ENCODE measurements at regions not wholly inside any gene's neighbourhood (a gene's known extent, or its start where the extent isn't known, plus 50 kb on each side); places are given as distances from the start of the nearest gene placed in this dataset.

DNA sequence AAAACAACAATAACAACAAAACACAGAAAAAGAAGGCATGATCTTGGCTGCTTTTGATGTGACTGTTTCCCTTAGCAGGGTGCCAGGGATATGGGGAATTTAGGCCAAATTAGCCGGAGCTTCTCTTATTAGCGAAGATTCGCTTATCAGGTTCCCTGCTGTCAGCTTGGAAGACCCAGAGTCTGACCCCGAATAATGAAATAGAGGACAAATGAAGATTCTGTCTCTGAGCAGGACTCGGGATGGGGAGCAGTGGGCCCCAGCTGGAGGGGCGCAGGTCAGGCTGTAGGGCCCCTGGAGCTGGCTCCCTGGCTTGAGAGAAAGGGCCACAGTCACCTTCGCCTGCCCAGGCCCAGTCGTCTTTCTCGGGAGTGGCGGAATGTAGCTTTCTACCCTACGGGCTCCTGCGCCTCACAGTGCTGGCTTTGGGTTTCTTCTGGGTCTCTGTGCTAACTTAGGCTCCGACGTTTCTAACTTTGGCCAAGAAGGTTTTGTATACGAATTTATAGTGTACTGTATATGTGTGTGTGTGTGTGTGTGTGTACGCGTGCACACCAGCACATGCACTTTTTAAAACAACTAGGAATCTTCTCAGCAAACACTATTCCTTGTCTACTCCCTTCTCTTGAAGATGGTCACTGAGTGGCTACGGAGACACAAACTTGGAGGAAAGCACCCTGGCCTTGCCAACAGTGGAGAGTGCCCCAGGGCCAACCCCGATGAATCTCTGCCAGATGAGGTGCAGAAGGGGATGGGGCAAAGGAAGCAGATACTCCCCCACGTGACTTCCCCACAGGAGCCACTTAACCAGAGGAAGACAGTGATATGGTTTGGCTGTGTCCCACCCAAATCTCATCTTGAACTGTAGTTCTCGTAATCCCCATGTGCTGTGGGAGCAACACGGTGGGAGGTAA lies 195.6 kb upstream of the COPS8 start:
- TF ChIP-seq CTCF (conservative IDR thresholded peaks at IDR 0.05; ENCODE audit: low read depth), result no peak
- ChIA-PET CTCF (no interaction called here), POLR2A (ENCODE audit: low non-redundant PET) (no interaction called here)
- H3K27ac ChIP-seq, result no peak overlapping the region
- DNase-seq (ENCODE audit: low spot score), result no peak

DNA sequence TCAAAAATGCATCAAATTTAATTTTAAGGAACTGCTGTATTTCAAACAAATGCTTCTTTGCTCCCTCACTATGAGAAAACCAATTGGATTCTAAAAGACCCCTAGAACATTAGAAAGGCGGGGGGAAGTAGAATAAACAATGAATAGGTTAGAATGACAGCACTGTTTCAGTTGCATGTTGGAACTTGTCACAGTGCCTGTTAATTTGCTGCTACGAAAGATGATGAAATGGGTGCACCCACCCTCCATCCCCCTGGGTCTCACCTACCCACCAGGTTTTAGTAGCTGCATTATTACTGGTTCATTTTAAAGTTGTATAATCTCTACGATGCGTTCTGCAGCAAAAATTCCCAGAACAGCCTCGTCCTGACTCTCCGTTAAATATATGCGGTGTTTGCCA lies 193.0 kb upstream of the COPS8 start:
- POLR2A ChIA-PET (ENCODE audit: low non-redundant PET), result no interaction called here
- no peak for TF ChIP-seq CTCF (conservative IDR thresholded peaks at IDR 0.05; ENCODE audit: low read depth)
- no peak for DNase-seq (ENCODE audit: low spot score)
- H3K27ac ChIP-seq, result no peak overlapping the region
- CTCF ChIA-PET, result interaction anchor here (0.5 kb wide), 1 partner anchor 10 kb away, joined by 3 read pairs; no protein-coding TSS in a partner anchor

- CTCF ChIA-PET, result no interaction called here
- no peak overlapping the region for H3K27ac ChIP-seq
- POLR2A ChIA-PET (ENCODE audit: low non-redundant PET), result no interaction called here
- no peak for TF ChIP-seq CTCF (conservative IDR thresholded peaks at IDR 0.05; ENCODE audit: low read depth)
- no peak for DNase-seq (ENCODE audit: low spot score)
Observed at GRCh38 chr2:236894791-236895190, 190.9 kb upstream of the COPS8 start.

GRCh38 chr2:236895497-236895896 lies 190.2 kb upstream of the COPS8 start:
- CTCF ChIA-PET, result no interaction called here
- DNase-seq (ENCODE audit: low spot score), result no peak
- H3K27ac ChIP-seq, result no peak overlapping the region
- POLR2A ChIA-PET (ENCODE audit: low non-redundant PET), result no interaction called here
- TF ChIP-seq CTCF (conservative IDR thresholded peaks at IDR 0.05; ENCODE audit: low read depth), result no peak

DNA sequence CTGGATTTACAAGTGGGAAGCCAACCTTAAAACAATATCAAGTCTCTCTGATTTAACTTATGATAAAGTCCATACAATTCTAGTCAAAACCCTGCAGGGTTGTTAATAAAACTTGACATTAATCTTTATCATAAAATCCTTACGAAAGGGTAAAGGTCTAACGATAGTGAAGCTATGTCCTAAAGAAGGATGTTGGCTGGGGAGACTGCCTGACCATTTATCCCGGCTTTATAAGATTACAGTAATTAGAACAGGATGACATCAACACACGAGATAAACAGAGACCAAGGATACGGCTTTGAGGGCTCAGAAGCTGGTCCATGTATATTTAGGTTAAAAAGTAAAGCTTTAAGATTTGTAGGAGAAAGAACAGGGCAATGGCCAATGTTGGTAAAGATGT lies 189.0 kb upstream of the COPS8 start:
- CTCF ChIA-PET, result interaction anchor here (0.7 kb wide), 1 partner anchor 205 kb away, joined by 4 read pairs; no protein-coding TSS in a partner anchor
- no peak overlapping the region for H3K27ac ChIP-seq
- no peak for TF ChIP-seq CTCF (conservative IDR thresholded peaks at IDR 0.05; ENCODE audit: low read depth)
- POLR2A ChIA-PET (ENCODE audit: low non-redundant PET), result no interaction called here
- DNase-seq (ENCODE audit: low spot score), result no peak

- no peak overlapping the region for H3K27ac ChIP-seq
- DNase-seq (ENCODE audit: low spot score), result no peak
- TF ChIP-seq CTCF (conservative IDR thresholded peaks at IDR 0.05; ENCODE audit: low read depth), result no peak
Observed at GRCh38 chr2:236899146-236899545, 186.5 kb upstream of the COPS8 start.

More at GRCh38 chr2:236899146-236899545, 186.5 kb upstream of the COPS8 start:
- CTCF ChIA-PET, result interaction anchor here (0.6 kb wide), 1 partner anchor 105 kb away, joined by 3 read pairs; no protein-coding TSS in a partner anchor
- POLR2A ChIA-PET (ENCODE audit: low non-redundant PET), result no interaction called here
